ENCODE measurements at regions not wholly inside any gene's neighbourhood (a gene's known extent, or its start where the extent isn't known, plus 50 kb on each side); places are given as distances from the start of the nearest gene placed in this dataset.

DNA sequence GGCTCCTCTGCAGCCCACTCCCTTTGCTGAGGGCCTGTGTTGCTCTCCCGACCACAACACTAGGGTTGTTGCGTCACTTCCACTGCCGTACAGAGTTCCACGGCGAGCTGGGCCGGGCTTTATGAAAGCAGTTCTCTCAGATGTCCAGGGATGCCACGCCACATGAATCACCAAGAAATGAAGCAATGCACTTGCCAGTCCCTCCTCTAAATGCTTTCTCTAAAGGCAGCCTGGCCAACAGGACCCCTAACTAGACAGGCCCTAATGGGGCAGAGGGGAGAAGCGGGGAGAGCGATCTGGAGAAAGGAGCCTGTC is 188.7 kb downstream of the CTTN start:
- intact Hi-C loops (cut with micrococcal nuclease), result no loop called here
- ChIA-PET RAD21 (ENCODE audit: low non-redundant PET in 1 of 2, low total read pairs in 2 of 2, uncharacterized antibody in 2 of 2, unreplicated experiment in 2 of 2) (no interaction called here), CTCF (no interaction called here), POLR2A (no interaction called here)
- H3K36me3 ChIP-seq (ENCODE audit: control insufficient read depth in 1 of 2, insufficient read depth in 2 of 2, low read length in 2 of 2), result no peaks in the 10 kb centered on the region
- H3K9ac ChIP-seq (ENCODE audit: low read length), result no peak overlapping the region
- H3K4me1 ChIP-seq (ENCODE audit: control insufficient read depth in 1 of 2, insufficient read depth in 2 of 2, low read length in 2 of 2), result no peaks in the 10 kb centered on the region
- ATAC-seq (no peak), DNase-seq (ENCODE audit: low read depth, low spot score) (no peak)
- H4K20me1 ChIP-seq (ENCODE audit: insufficient read depth), result no peaks in the 10 kb centered on the region
- no peaks in the 10 kb centered on the region for H3K9me3 ChIP-seq (ENCODE audit: control insufficient read depth in 1 of 2, insufficient read depth in 1 of 2, low read depth in 1 of 2, low read length in 2 of 2)
- H3K9me2 ChIP-seq (ENCODE audit: insufficient read depth), result no peaks in the 10 kb centered on the region
- BruUV-seq (replicated peaks), result no TSS peak
- no peak overlapping the region for H2AFZ ChIP-seq (ENCODE audit: low read depth, low read length, poor library complexity, severe bottlenecking)
- no peak overlapping the region for H3K4me3 ChIP-seq (replicated peaks in 1 of 2; ENCODE audit: low read depth in 1 of 2, low read length in 2 of 2)
- no peaks in the 10 kb centered on the region for H3K27me3 ChIP-seq (ENCODE audit: insufficient read depth, low read length)
- H3K4me2 ChIP-seq (ENCODE audit: low read length), result no peak overlapping the region
- no peak overlapping the region for H3K27ac ChIP-seq (ENCODE audit: low read depth, low read length)
- TF ChIP-seq ATF3 (IDR thresholded peaks at IDR 0.05) (no peak), POLR2AphosphoS5 (IDR thresholded peaks at IDR 0.05; ENCODE audit: low read depth, low read length) (no peak), RAD21 (IDR thresholded peaks at IDR 0.05; ENCODE audit: low read depth) (no peak), POLR2A (IDR thresholded peaks at IDR 0.05; ENCODE audit: borderline replicate concordance, extremely low read depth, insufficient read depth, insufficient read length) (no peak), TCF7L2 (IDR thresholded peaks at IDR 0.05; ENCODE audit: borderline replicate concordance, extremely low read depth, insufficient read depth, insufficient read length) (no peak), FOSL1 (IDR thresholded peaks at IDR 0.05; ENCODE audit: low read depth) (no peak), SRF (IDR thresholded peaks at IDR 0.05; ENCODE audit: low read depth) (no peak), SP1 (IDR thresholded peaks at IDR 0.05; ENCODE audit: low read depth) (no peak), SIN3A (IDR thresholded peaks at IDR 0.05; ENCODE audit: low read depth) (no peak)
- TF ChIP-seq, protein P1, sequence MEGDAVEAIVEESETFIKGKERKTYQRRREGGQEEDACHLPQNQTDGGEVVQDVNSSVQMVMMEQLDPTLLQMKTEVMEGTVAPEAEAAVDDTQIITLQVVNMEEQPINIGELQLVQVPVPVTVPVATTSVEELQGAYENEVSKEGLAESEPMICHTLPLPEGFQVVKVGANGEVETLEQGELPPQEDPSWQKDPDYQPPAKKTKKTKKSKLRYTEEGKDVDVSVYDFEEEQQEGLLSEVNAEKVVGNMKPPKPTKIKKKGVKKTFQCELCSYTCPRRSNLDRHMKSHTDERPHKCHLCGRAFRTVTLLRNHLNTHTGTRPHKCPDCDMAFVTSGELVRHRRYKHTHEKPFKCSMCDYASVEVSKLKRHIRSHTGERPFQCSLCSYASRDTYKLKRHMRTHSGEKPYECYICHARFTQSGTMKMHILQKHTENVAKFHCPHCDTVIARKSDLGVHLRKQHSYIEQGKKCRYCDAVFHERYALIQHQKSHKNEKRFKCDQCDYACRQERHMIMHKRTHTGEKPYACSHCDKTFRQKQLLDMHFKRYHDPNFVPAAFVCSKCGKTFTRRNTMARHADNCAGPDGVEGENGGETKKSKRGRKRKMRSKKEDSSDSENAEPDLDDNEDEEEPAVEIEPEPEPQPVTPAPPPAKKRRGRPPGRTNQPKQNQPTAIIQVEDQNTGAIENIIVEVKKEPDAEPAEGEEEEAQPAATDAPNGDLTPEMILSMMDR (IDR thresholded peaks at IDR 0.05 in 2 of 3, conservative IDR thresholded peaks at IDR 0.05 in 1 of 3; ENCODE audit: borderline replicate concordance in 1 of 3, insufficient read depth in 1 of 3, low read depth in 2 of 3, low read length in 2 of 3), result no peak
- TF ChIP-seq, protein P2, sequence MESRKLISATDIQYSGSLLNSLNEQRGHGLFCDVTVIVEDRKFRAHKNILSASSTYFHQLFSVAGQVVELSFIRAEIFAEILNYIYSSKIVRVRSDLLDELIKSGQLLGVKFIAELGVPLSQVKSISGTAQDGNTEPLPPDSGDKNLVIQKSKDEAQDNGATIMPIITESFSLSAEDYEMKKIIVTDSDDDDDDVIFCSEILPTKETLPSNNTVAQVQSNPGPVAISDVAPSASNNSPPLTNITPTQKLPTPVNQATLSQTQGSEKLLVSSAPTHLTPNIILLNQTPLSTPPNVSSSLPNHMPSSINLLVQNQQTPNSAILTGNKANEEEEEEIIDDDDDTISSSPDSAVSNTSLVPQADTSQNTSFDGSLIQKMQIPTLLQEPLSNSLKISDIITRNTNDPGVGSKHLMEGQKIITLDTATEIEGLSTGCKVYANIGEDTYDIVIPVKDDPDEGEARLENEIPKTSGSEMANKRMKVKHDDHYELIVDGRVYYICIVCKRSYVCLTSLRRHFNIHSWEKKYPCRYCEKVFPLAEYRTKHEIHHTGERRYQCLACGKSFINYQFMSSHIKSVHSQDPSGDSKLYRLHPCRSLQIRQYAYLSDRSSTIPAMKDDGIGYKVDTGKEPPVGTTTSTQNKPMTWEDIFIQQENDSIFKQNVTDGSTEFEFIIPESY (IDR thresholded peaks at IDR 0.05; ENCODE audit: extremely low read depth, insufficient replicate concordance, low read length), result no peak
- TF ChIP-seq, protein P3, sequence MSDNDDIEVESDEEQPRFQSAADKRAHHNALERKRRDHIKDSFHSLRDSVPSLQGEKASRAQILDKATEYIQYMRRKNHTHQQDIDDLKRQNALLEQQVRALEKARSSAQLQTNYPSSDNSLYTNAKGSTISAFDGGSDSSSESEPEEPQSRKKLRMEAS (IDR thresholded peaks at IDR 0.05), result no peak
- no peaks in the 10 kb centered on the region for H3K79me2 ChIP-seq (ENCODE audit: insufficient read depth, low read length)
